Mucosa of stomach (tissue), 1 donor: ENCODE measurements at regions not wholly inside any gene's neighbourhood (a gene's known extent, or its start where the extent isn't known, plus 50 kb on each side); places are given as distances from the start of the nearest gene placed in this dataset.

Source experiments
- H3K27me3 ChIP-seq: one replicate; pipeline ENCODE4 v1.7.0; 2013; ENCODE audit warnings: mild to moderate bottlenecking, low read length; ENCODE audit not compliant: control insufficient read depth, insufficient read depth
- H3K36me3 ChIP-seq: one replicate; pipeline ENCODE4 v1.7.0; 2013; ENCODE audit warnings: low read length; ENCODE audit not compliant: control insufficient read depth, insufficient read depth
- H3K4me1 ChIP-seq: one replicate; pipeline ENCODE4 v1.7.0; 2013; ENCODE audit warnings: mild to moderate bottlenecking, low read length; ENCODE audit not compliant: control insufficient read depth, insufficient read depth
- H3K4me3 ChIP-seq: one replicate; pipeline ENCODE4 v1.7.0; 2013; ENCODE audit warnings: low read length
- H3K9ac ChIP-seq: one replicate; pipeline ENCODE4 v1.7.0; 2013; ENCODE audit warnings: mild to moderate bottlenecking, low read length, moderate library complexity
- H3K9me3 ChIP-seq: one replicate; pipeline ENCODE4 v1.7.0; 2013; ENCODE audit warnings: mild to moderate bottlenecking, low read length, moderate library complexity; ENCODE audit not compliant: control insufficient read depth
- donor health status: Pancreatic carcinoma.

GRCh38 chr10:111923032-111923431 lies 260.5 kb downstream of the GPAM start:
- H3K27me3 ChIP-seq: no peaks in the 10 kb centered on the region
- H3K4me1 ChIP-seq: no peaks in the 10 kb centered on the region
- H3K9ac ChIP-seq: no peak overlapping the region
- no peaks in the 10 kb centered on the region for H3K36me3 ChIP-seq
- H3K9me3 ChIP-seq: no peaks in the 10 kb centered on the region
- no peak overlapping the region for H3K4me3 ChIP-seq

GRCh38 chr10:111926286-111926685 lies 257.3 kb downstream of the GPAM start:
- H3K9ac ChIP-seq: no peak overlapping the region
- no peak overlapping the region for H3K4me3 ChIP-seq
- H3K9me3 ChIP-seq: no peaks in the 10 kb centered on the region
- H3K36me3 ChIP-seq: no peaks in the 10 kb centered on the region
- H3K27me3 ChIP-seq: no peaks in the 10 kb centered on the region
- H3K4me1 ChIP-seq: no peaks in the 10 kb centered on the region

- Histone ChIP-seq H3K9ac (no peak overlapping the region), H3K4me1 (no peaks in the 10 kb centered on the region), H3K4me3 (no peak overlapping the region), H3K27me3 (no peaks in the 10 kb centered on the region), H3K9me3 (no peaks in the 10 kb centered on the region), H3K36me3 (no peaks in the 10 kb centered on the region)
These were observed 249.6 kb downstream of the GPAM start for GRCh38 chr10:111933937-111934336.

- Histone ChIP-seq H3K4me1 (no peaks in the 10 kb centered on the region), H3K9ac (no peak overlapping the region), H3K27me3 (no peaks in the 10 kb centered on the region), H3K36me3 (no peaks in the 10 kb centered on the region), H3K4me3 (no peak overlapping the region), H3K9me3 (no peaks in the 10 kb centered on the region)
These were observed 248.6 kb downstream of the GPAM start for GRCh38 chr10:111934931-111935330.

- Histone ChIP-seq H3K9me3 (no peaks in the 10 kb centered on the region), H3K4me1 (no peaks in the 10 kb centered on the region), H3K9ac (no peak overlapping the region), H3K36me3 (no peaks in the 10 kb centered on the region), H3K27me3 (no peaks in the 10 kb centered on the region), H3K4me3 (no peak overlapping the region)
These were observed 247.4 kb downstream of the GPAM start for GRCh38 chr10:111936143-111936542.

- H3K9ac ChIP-seq: no peak overlapping the region
- H3K36me3 ChIP-seq: no peaks in the 10 kb centered on the region
- H3K27me3 ChIP-seq: no peaks in the 10 kb centered on the region
- no peaks in the 10 kb centered on the region for H3K9me3 ChIP-seq
- no peaks in the 10 kb centered on the region for H3K4me1 ChIP-seq
- no peak overlapping the region for H3K4me3 ChIP-seq
These were observed 239.2 kb downstream of the GPAM start for GRCh38 chr10:111944331-111944730.

- no peaks in the 10 kb centered on the region for H3K4me1 ChIP-seq
- no peaks in the 10 kb centered on the region for H3K27me3 ChIP-seq
- H3K9me3 ChIP-seq: no peaks in the 10 kb centered on the region
- H3K9ac ChIP-seq: no peak overlapping the region
- no peak overlapping the region for H3K4me3 ChIP-seq
- H3K36me3 ChIP-seq: no peaks in the 10 kb centered on the region
These were observed 229.6 kb downstream of the GPAM start for GRCh38 chr10:111953949-111954348.

- H3K4me1 ChIP-seq: no peaks in the 10 kb centered on the region
- no peaks in the 10 kb centered on the region for H3K36me3 ChIP-seq
- H3K27me3 ChIP-seq: no peaks in the 10 kb centered on the region
- no peak overlapping the region for H3K4me3 ChIP-seq
- no peak overlapping the region for H3K9ac ChIP-seq
- no peaks in the 10 kb centered on the region for H3K9me3 ChIP-seq
These were observed 229.2 kb downstream of the GPAM start for GRCh38 chr10:111954386-111954785.

GRCh38 chr10:111956841-111957240 lies 226.7 kb downstream of the GPAM start:
- no peak overlapping the region for H3K9ac ChIP-seq
- H3K36me3 ChIP-seq: no peaks in the 10 kb centered on the region
- H3K27me3 ChIP-seq: no peaks in the 10 kb centered on the region
- H3K4me1 ChIP-seq: no peaks in the 10 kb centered on the region
- no peaks in the 10 kb centered on the region for H3K9me3 ChIP-seq
- H3K4me3 ChIP-seq: no peak overlapping the region

GRCh38 chr10:111962951-111963350 lies 220.6 kb downstream of the GPAM start:
- Histone ChIP-seq H3K27me3 (no peaks in the 10 kb centered on the region), H3K9me3 (no peaks in the 10 kb centered on the region), H3K4me1 (no peaks in the 10 kb centered on the region), H3K9ac (no peak overlapping the region), H3K4me3 (no peak overlapping the region), H3K36me3 (no peaks in the 10 kb centered on the region)

GRCh38 chr10:111967116-111967515 lies 216.4 kb downstream of the GPAM start:
- H3K36me3 ChIP-seq: no peaks in the 10 kb centered on the region
- no peaks in the 10 kb centered on the region for H3K27me3 ChIP-seq
- H3K4me1 ChIP-seq: no peaks in the 10 kb centered on the region
- no peak overlapping the region for H3K9ac ChIP-seq
- H3K9me3 ChIP-seq: no peaks in the 10 kb centered on the region
- no peak overlapping the region for H3K4me3 ChIP-seq

GRCh38 chr10:111967547-111967946 lies 216.0 kb downstream of the GPAM start:
- H3K36me3 ChIP-seq: no peaks in the 10 kb centered on the region
- no peak overlapping the region for H3K9ac ChIP-seq
- no peaks in the 10 kb centered on the region for H3K27me3 ChIP-seq
- H3K4me3 ChIP-seq: no peak overlapping the region
- no peaks in the 10 kb centered on the region for H3K9me3 ChIP-seq
- no peaks in the 10 kb centered on the region for H3K4me1 ChIP-seq

GRCh38 chr10:111968647-111969046 lies 214.9 kb downstream of the GPAM start:
- Histone ChIP-seq H3K36me3 (no peaks in the 10 kb centered on the region), H3K9me3 (no peaks in the 10 kb centered on the region), H3K4me3 (no peak overlapping the region), H3K9ac (no peak overlapping the region), H3K27me3 (no peaks in the 10 kb centered on the region), H3K4me1 (no peaks in the 10 kb centered on the region)
